Colonic mucosa (tissue), 4 donors: ENCODE measurements at regions not wholly inside any gene's neighbourhood (a gene's known extent, or its start where the extent isn't known, plus 50 kb on each side); places are given as distances from the start of the nearest gene placed in this dataset.
A peak's percentile ranks its signal among the peaks of the same experiment; 100 is the strongest.

Source experiments
- DNase-seq: peaks from one replicate; pipeline ENCODE4 v3.0.0-alpha.2; 2020
- H3K27ac ChIP-seq: fragments of 200-600 bp; one replicate; pipeline ENCODE4 v1.8.0; 2021
- H3K27me3 ChIP-seq: fragments of 200-600 bp; one replicate; pipeline ENCODE4 v1.8.0; 2021
- H3K36me3 ChIP-seq: fragments of 200-600 bp; one replicate; pipeline ENCODE4 v1.8.0; 2021
- H3K4me1 ChIP-seq: fragments of 200-600 bp; one replicate; pipeline ENCODE4 v1.8.0; 2021; ENCODE audit warnings: mild to moderate bottlenecking
- H3K4me3 ChIP-seq: fragments of 200-600 bp; one replicate; pipeline ENCODE4 v1.8.0; 2021
- H3K9ac ChIP-seq, 2 donors: one replicate each; pipeline ENCODE4 v1.7.0; 2013; ENCODE audit warnings: control low read depth in 2 of 2, low read depth in 2 of 2, low read length in 2 of 2
- H3K9me3 ChIP-seq: fragments of 200-600 bp; one replicate; pipeline ENCODE4 v1.8.0; 2021
- intact Hi-C: fragments of 100-400 bp; cut with DNase I; formaldehyde crosslinking; loops from one replicate; pipeline ENCODE4 v1.14.1; 2022
- TF ChIP-seq, protein P1 (sequence below): fragments of 200-600 bp; IDR thresholded peaks from one replicate; pipeline ENCODE4 v1.8.0; 2022; ENCODE audit warnings: antibody characterized with exemption, mild to moderate bottlenecking
- donor health status: healthy.
- donor health status: DM: no; HTN: no; CAD: no.
- donor health status: DM: no; HTN: no; CAD: no.

DNA sequence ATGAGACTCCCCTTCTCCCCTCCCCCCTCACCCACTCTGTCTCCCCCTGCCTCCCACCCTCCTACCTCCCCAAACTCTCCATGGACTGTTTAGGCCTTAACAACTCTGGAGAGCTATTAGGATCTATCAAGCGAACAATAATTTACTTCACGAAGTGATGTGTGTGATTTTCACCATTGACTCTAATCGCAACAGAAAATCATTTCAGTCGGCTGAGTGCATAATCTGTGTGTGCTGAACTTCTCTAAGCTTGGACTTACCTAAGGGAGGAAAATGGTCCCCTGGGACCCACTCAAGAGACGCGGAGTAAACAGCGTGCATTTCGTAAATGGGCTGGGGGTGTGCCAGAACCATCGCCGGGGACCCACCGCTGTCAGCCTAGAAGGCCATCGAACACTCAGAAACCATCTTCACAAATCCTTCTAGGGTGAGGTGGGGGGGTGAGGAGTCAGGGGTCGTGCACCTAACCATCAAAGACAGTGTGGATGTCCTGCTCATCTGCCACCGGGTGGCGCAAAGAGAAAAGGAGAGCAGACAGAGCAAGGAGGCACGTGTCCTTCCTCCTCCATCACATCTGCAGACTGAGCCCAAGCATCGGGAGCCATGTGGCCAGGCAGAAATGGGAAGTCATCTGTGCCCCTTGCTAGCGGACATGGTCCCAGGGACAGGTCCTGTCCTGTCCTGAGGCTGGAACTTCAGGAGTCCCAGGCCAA lies 62.1 kb upstream of the NUP50 start:
- no peaks in the 10 kb centered on the region for H3K27me3 ChIP-seq
- no peak overlapping the region for H3K9ac ChIP-seq
- peak; percentile 57 for DNase-seq
- intact Hi-C loops: loop anchor here (5.0 to 10.0 kb wide), 2 partner anchors 161 to 277 kb away; no protein-coding TSS in a partner anchor
- H3K4me3 ChIP-seq: no peak overlapping the region
- H3K36me3 ChIP-seq: no peaks in the 10 kb centered on the region
- no peaks in the 10 kb centered on the region for H3K9me3 ChIP-seq
- H3K27ac ChIP-seq: no peak overlapping the region
- H3K4me1 ChIP-seq: no peaks in the 10 kb centered on the region
- TF ChIP-seq, protein P1, sequence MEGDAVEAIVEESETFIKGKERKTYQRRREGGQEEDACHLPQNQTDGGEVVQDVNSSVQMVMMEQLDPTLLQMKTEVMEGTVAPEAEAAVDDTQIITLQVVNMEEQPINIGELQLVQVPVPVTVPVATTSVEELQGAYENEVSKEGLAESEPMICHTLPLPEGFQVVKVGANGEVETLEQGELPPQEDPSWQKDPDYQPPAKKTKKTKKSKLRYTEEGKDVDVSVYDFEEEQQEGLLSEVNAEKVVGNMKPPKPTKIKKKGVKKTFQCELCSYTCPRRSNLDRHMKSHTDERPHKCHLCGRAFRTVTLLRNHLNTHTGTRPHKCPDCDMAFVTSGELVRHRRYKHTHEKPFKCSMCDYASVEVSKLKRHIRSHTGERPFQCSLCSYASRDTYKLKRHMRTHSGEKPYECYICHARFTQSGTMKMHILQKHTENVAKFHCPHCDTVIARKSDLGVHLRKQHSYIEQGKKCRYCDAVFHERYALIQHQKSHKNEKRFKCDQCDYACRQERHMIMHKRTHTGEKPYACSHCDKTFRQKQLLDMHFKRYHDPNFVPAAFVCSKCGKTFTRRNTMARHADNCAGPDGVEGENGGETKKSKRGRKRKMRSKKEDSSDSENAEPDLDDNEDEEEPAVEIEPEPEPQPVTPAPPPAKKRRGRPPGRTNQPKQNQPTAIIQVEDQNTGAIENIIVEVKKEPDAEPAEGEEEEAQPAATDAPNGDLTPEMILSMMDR: peak; percentile 39

DNA sequence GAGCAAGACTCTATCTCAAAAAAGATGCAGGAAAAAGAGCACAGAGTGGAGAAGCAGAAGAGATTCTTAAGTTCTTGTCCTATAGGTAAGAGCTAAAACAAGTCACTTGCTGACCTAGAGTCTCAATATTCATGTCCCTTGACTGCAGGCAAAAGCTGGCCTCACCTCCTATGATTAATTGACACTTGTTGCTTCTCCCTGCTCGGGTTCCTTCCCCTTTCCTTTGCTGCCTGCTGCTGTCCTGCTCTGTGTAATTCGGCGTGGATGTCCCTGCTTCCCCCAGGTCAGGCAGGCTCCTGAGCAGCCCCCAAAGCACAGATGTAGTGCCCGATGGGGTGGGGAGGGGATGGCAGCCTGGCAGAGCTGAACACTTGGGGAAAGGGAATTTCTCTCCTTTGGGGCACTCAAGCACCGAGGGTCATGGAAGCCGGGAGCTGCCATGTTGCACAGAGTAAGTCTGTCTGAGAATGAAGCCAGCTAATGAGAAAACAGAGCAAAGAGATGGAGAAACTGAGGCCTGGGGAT lies 60.8 kb upstream of the NUP50 start:
- H3K27ac ChIP-seq: no peak overlapping the region
- H3K4me1 ChIP-seq: no peaks in the 10 kb centered on the region
- H3K27me3 ChIP-seq: no peaks in the 10 kb centered on the region
- no peaks in the 10 kb centered on the region for H3K9me3 ChIP-seq
- no peaks in the 10 kb centered on the region for H3K36me3 ChIP-seq
- intact Hi-C loops: loop anchor here (5.0 to 10.0 kb wide), 2 partner anchors 159 to 278 kb away; no protein-coding TSS in a partner anchor
- DNase-seq: no peak
- TF ChIP-seq, protein P1: no peak
- no peak overlapping the region for H3K9ac ChIP-seq
- H3K4me3 ChIP-seq: no peak overlapping the region

DNA sequence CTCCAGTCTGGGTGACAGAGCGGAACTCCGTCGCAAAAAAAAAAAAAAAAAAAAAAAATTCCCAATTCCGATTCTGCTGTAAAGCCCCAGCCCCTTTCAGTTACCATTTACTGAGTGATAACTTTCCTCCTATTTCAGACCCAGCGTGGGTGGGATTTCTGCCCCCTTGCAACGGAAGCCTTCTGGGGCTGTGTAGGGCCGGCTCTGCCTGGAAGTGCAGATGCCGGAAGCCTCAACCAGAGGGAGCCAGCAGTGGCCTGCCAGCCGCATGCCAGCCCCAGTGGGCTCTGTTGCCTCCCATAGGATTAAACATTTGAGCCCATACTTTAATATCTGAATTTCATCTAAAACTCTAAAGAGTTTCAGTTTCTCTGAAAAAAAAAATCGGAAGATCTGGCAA lies 60.0 kb upstream of the NUP50 start:
- Histone ChIP-seq H3K4me1 (no peaks in the 10 kb centered on the region), H3K9me3 (no peaks in the 10 kb centered on the region), H3K27me3 (no peaks in the 10 kb centered on the region), H3K27ac (no peak overlapping the region), H3K36me3 (no peaks in the 10 kb centered on the region), H3K9ac (no peak overlapping the region), H3K4me3 (no peak overlapping the region)
- DNase-seq: no peak
- TF ChIP-seq, protein P1: no peak
- intact Hi-C loops: loop anchor here (5.0 to 10.0 kb wide), 2 partner anchors 159 to 279 kb away; no protein-coding TSS in a partner anchor

DNA sequence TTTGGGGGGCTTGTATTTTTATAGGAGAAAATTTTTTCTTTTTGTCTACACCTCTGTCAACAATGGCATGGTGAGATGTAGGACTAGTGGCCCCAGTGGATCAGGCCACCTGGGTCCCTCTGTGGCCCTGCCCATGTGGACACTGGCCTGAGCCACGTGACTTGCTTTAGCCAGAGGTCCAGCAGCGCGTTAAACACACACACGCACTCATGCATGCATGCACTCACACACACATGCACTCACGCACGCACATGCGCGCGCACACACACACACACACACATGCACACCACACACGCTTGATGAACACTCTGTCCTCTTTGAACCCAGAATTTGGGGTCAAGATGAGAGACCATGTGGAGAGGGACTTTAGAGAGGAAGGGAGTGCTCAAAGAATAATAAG lies 59.4 kb upstream of the NUP50 start:
- Histone ChIP-seq H3K4me1 (no peaks in the 10 kb centered on the region), H3K9me3 (no peaks in the 10 kb centered on the region), H3K4me3 (no peak overlapping the region), H3K27me3 (no peaks in the 10 kb centered on the region), H3K9ac (no peak overlapping the region), H3K36me3 (no peaks in the 10 kb centered on the region), H3K27ac (no peak overlapping the region)
- no peak for DNase-seq
- intact Hi-C loops: loop anchor here (5.0 to 10.0 kb wide), 2 partner anchors 158 to 280 kb away; no protein-coding TSS in a partner anchor
- TF ChIP-seq, protein P1: no peak

DNA sequence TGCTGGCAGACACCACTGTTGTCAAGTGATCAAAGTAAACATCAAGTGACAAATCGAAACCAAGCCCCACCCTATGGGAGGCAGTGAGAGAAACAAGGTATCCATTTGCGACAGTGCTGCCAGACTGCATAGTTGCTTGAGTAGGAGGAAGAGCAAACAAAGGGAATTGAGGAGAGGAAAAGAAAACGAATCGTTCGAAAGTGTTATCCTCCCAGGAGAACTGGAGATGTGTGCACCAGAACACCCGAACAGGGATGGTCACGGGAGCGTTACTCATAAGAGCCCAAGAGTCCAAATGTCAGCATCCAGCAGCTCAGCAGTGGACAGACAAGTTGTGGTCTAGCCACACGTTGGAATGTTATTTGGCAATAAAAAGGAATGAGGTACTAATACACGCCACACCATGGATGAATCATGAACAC lies 58.4 kb upstream of the NUP50 start:
- no peaks in the 10 kb centered on the region for H3K4me1 ChIP-seq
- no peak for DNase-seq
- TF ChIP-seq, protein P1: no peak
- intact Hi-C loops: loop anchor here (10.0 kb wide), 1 partner anchor 280 kb away; no protein-coding TSS in a partner anchor
- H3K36me3 ChIP-seq: no peaks in the 10 kb centered on the region
- no peak overlapping the region for H3K4me3 ChIP-seq
- H3K27ac ChIP-seq: no peak overlapping the region
- H3K9ac ChIP-seq: no peak overlapping the region
- no peaks in the 10 kb centered on the region for H3K27me3 ChIP-seq
- no peaks in the 10 kb centered on the region for H3K9me3 ChIP-seq
